HCT116 (cell line): ENCODE measurements at regions not wholly inside any gene's neighbourhood (a gene's known extent, or its start where the extent isn't known, plus 50 kb on each side); places are given as distances from the start of the nearest gene placed in this dataset.
A peak's percentile ranks its signal among the peaks of the same experiment; 100 is the strongest.

Experiments used
- ATAC-seq: fragments of 200-7000 bp; cut with Tn5 transposase; 2 replicates; pipeline ENCODE4 v1.9.1; 2020; ENCODE audit warnings: mild to moderate bottlenecking, moderate library complexity
- BruUV-seq: library from RNA; stranded (reverse); fragments of 400-500 nt; replicated peaks from 2 replicates; lab custom pipeline; 2021; lab: Mats Ljungman, UMichigan
- CTCF ChIA-PET: fragments of 300-600 bp; sonication (Branson Sonifier 250); formaldehyde crosslinking; loops from one replicate; lab custom pipeline; 2021; ENCODE audit warnings: antibody characterized with exemption; lab: Charles Lee
- POLR2A ChIA-PET: fragments of 300-600, 350-600 bp; sonication (Branson Sonifier 250); formaldehyde crosslinking; loops from one replicate; lab custom pipeline; 2021; ENCODE audit warnings: antibody characterized with exemption; lab: Charles Lee
- RAD21 ChIA-PET, 2 experiments: fragments of 300-600 bp; sonication (Branson Sonifier 250); formaldehyde crosslinking; loops; one replicate each; lab custom pipeline; 2023; ENCODE audit warnings: low total read pairs in 2 of 2; ENCODE audit not compliant: uncharacterized antibody in 2 of 2, unreplicated experiment in 2 of 2, low non-redundant PET in 1 of 2; lab: Charles Lee
- DNase-seq: peaks from one replicate; pipeline ENCODE4 v3.0.0-alpha.2; 2010; ENCODE audit warnings: low read depth, low spot score
- H2AFZ ChIP-seq: fragments of 200-600 bp; shearing (Covaris generic), sonication (generic); 2 replicates; pipeline ENCODE4 v1.6.1; 2017; ENCODE audit warnings: low read depth, mixed run types, mixed read lengths, antibody characterized with exemption, low read length; ENCODE audit not compliant: poor library complexity, severe bottlenecking
- H3K27ac ChIP-seq: 2 replicates; pipeline ENCODE4 v1.5.1; 2012; ENCODE audit warnings: low read depth, low read length
- H3K27me3 ChIP-seq: fragments of 200-600 bp; sonication (generic); 2 replicates; pipeline ENCODE4 v1.6.1; 2016; ENCODE audit warnings: mixed run types, low read length, mixed read lengths; ENCODE audit not compliant: insufficient read depth
- H3K36me3 ChIP-seq, 2 experiments: fragments of 200-500 bp in 1 of 2; fragments of 200-600 bp in 1 of 2; sonication (Bioruptor generic) in 1 of 2; sonication (generic) in 1 of 2; 2 replicates each; pipeline versions ENCODE4 v1.5.1 to v1.6.1; 2014 to 2016; ENCODE audit warnings: low read length in 2 of 2, inconsistent platforms in 1 of 2, mixed read lengths in 1 of 2, mixed run types in 1 of 2; ENCODE audit not compliant: insufficient read depth in 2 of 2, control insufficient read depth in 1 of 2
- H3K4me1 ChIP-seq, 2 experiments: fragments of 200-600 bp in 1 of 2; sonication (generic) in 1 of 2; 2 replicates each; pipeline versions ENCODE4 v1.5.1 to v1.6.1; 2012 to 2017; ENCODE audit warnings: low read length in 2 of 2, inconsistent platforms in 1 of 2, mild to moderate bottlenecking in 1 of 2, mixed read lengths in 1 of 2, mixed run types in 1 of 2, moderate library complexity in 1 of 2; ENCODE audit not compliant: insufficient read depth in 2 of 2, control insufficient read depth in 1 of 2
- H3K4me2 ChIP-seq: fragments of 200-600 bp; sonication (generic); 2 replicates; pipeline ENCODE4 v1.6.1; 2017; ENCODE audit warnings: mixed run types, low read length, mixed read lengths
- H3K4me3 ChIP-seq, 2 experiments: fragments of 200-600 bp in 1 of 2; sonication (generic) in 1 of 2; replicated peaks in 1 of 2; 2 replicates each; pipeline ENCODE4 v1.5.1; 2011 to 2016; ENCODE audit warnings: low read length in 2 of 2, control low read depth in 1 of 2, low read depth in 1 of 2, mild to moderate bottlenecking in 1 of 2, mixed read lengths in 1 of 2, mixed run types in 1 of 2
- H3K79me2 ChIP-seq: fragments of 200-600 bp; sonication (generic); 2 replicates; pipeline ENCODE4 v1.6.1; 2017; ENCODE audit warnings: mild to moderate bottlenecking, mixed run types, low read length, moderate library complexity, mixed read lengths; ENCODE audit not compliant: insufficient read depth
- H3K9ac ChIP-seq: fragments of 200-600 bp; sonication (generic); 2 replicates; pipeline ENCODE4 v1.6.1; 2016; ENCODE audit warnings: low read length, mixed read lengths
- H3K9me2 ChIP-seq: fragments of 200-600 bp; sonication (generic), shearing (Covaris generic); 2 replicates; pipeline ENCODE4 v1.6.1; 2017; ENCODE audit warnings: mixed run types, mild to moderate bottlenecking, moderate library complexity; ENCODE audit not compliant: insufficient read depth
- H3K9me3 ChIP-seq, 2 experiments: fragments of 200-500 bp in 1 of 2; fragments of 200-600 bp in 1 of 2; sonication (Bioruptor generic) in 1 of 2; sonication (generic) in 1 of 2; 2 replicates each; pipeline ENCODE4 v1.6.1; 2014 to 2017; ENCODE audit warnings: low read length in 2 of 2, mixed read lengths in 2 of 2, inconsistent platforms in 1 of 2, low read depth in 1 of 2, mild to moderate bottlenecking in 1 of 2, mixed run types in 1 of 2, moderate library complexity in 1 of 2; ENCODE audit not compliant: control insufficient read depth in 1 of 2, insufficient read depth in 1 of 2
- H4K20me1 ChIP-seq: fragments of 200-600 bp; sonication (generic), shearing (Covaris generic); 2 replicates; pipeline ENCODE4 v1.6.1; 2017; ENCODE audit warnings: mixed run types, mild to moderate bottlenecking, moderate library complexity; ENCODE audit not compliant: insufficient read depth
- CBX3 ChIP-seq: IDR thresholded peaks from 2 replicates; pipeline ENCODE4 v1.6.1; 2012; ENCODE audit warnings: low read depth
- EZH2 ChIP-seq: fragments of 200-600 bp; sonication (generic); IDR thresholded peaks from 2 replicates; pipeline ENCODE4 v1.6.1; 2017; ENCODE audit warnings: antibody characterized with exemption, mixed run types
- POLR2A ChIP-seq: IDR thresholded peaks from 2 replicates; pipeline ENCODE4 v1.7.0; 2011; ENCODE audit warnings: borderline replicate concordance; ENCODE audit not compliant: insufficient read depth, insufficient read length; ENCODE audit errors: extremely low read depth
- POLR2AphosphoS5 ChIP-seq: IDR thresholded peaks from 2 replicates; pipeline ENCODE4 v1.6.1; 2011; ENCODE audit warnings: mild to moderate bottlenecking, low read depth, low read length, moderate library complexity
- RAD21 ChIP-seq: IDR thresholded peaks from 2 replicates; pipeline ENCODE4 v1.6.1; 2012; ENCODE audit warnings: low read depth, mild to moderate bottlenecking
- SIN3A ChIP-seq: IDR thresholded peaks from 2 replicates; pipeline ENCODE4 v1.6.1; 2012; ENCODE audit warnings: low read depth
- SP1 ChIP-seq: IDR thresholded peaks from 2 replicates; pipeline ENCODE4 v1.6.1; 2012; ENCODE audit warnings: low read depth
- SRF ChIP-seq: IDR thresholded peaks from 2 replicates; pipeline ENCODE4 v1.6.1; 2012; ENCODE audit warnings: low read depth
- intact Hi-C: fragments of 100-400 bp; cut with micrococcal nuclease; formaldehyde crosslinking; loops from 2 replicates; pipeline ENCODE4 v1.10.0; 2022
- TF ChIP-seq, protein P1 (sequence below), 3 experiments: fragments of 200-600 bp in 1 of 3; sonication (generic) in 1 of 3; IDR thresholded peaks in 2 of 3; conservative IDR thresholded peaks in 1 of 3; 2 replicates each; pipeline ENCODE4 v1.5.1; 2012 to 2017; ENCODE audit warnings: low read depth in 2 of 3, low read length in 2 of 3, antibody characterized with exemption in 1 of 3, borderline replicate concordance in 1 of 3, control low read depth in 1 of 3, mild to moderate bottlenecking in 1 of 3, mixed read lengths in 1 of 3, mixed run types in 1 of 3, moderate library complexity in 1 of 3; ENCODE audit not compliant: insufficient read depth in 1 of 3
- TF ChIP-seq, protein P2 (sequence below): IDR thresholded peaks from 2 replicates; pipeline ENCODE4 v1.6.1; 2011; ENCODE audit warnings: mild to moderate bottlenecking, low read length, moderate library complexity; ENCODE audit not compliant: insufficient replicate concordance; ENCODE audit errors: extremely low read depth
- TF ChIP-seq, protein P3 (sequence below): IDR thresholded peaks from 2 replicates; pipeline ENCODE4 v1.6.1; 2012

DNA sequence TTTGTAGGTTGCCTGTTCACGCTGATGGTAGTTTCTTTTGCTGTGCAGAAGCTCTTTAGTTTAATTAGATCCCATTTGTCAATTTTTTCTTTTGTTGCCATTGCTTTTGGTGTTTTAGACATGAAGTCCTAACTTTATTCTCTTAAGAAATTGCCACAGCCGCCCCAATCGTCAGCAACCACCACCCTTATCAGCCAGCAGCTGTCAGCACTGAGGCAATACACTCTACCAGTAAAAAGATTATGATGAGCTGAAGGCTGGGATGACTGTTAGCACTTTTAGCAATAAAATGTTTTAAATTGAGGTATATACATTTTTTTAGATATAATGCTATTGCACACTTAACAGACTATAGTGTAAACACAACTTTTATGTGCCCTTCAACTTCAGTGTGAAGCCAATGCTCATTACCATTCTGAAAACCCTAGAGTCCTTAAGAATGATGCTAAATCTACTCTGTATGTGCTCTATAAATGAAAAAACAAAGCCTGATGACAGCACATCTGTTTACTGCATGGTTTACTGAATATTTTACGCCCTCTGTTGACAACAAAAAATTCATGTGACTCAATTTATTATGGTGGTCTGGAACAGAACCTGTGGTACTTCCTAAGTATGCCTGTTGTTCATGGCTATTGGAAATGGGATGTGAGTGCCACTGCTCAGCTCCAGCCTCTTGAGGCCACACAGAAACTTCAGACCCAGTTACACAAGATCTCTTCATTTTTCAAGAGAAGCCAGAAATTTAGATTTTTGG, 197.4 kb downstream of the DUSP6 start:
- no TSS peak for BruUV-seq
- Histone ChIP-seq H3K4me3 (no peak overlapping the region), H3K4me1 (peaks cover 0 to 4% of the 10 kb centered on the region in 2 experiments; a peak in 1 of 4 replicates), H3K36me3 (no peaks in the 10 kb centered on the region), H4K20me1 (no peaks in the 10 kb centered on the region), H3K27me3 (no peaks in the 10 kb centered on the region), H3K27ac (no peak overlapping the region), H3K9ac (no peak overlapping the region), H3K79me2 (no peaks in the 10 kb centered on the region), H2AFZ (no peak overlapping the region), H3K9me3 (no peaks in the 10 kb centered on the region), H3K9me2 (no peaks in the 10 kb centered on the region), H3K4me2 (no peak overlapping the region)
- intact Hi-C loops = loop anchor here (10.0 kb wide), 1 partner anchor 190 kb away; no protein-coding TSS in a partner anchor
- DNase-seq (no peak), ATAC-seq (no peak; the same call in 1 of the 2 replicates)
- no peak for TF ChIP-seq POLR2A
- peak; percentile 11 for TF ChIP-seq RAD21
- TF ChIP-seq, protein P1, sequence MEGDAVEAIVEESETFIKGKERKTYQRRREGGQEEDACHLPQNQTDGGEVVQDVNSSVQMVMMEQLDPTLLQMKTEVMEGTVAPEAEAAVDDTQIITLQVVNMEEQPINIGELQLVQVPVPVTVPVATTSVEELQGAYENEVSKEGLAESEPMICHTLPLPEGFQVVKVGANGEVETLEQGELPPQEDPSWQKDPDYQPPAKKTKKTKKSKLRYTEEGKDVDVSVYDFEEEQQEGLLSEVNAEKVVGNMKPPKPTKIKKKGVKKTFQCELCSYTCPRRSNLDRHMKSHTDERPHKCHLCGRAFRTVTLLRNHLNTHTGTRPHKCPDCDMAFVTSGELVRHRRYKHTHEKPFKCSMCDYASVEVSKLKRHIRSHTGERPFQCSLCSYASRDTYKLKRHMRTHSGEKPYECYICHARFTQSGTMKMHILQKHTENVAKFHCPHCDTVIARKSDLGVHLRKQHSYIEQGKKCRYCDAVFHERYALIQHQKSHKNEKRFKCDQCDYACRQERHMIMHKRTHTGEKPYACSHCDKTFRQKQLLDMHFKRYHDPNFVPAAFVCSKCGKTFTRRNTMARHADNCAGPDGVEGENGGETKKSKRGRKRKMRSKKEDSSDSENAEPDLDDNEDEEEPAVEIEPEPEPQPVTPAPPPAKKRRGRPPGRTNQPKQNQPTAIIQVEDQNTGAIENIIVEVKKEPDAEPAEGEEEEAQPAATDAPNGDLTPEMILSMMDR (IDR thresholded peaks at IDR 0.05 in 2 of 3, conservative IDR thresholded peaks at IDR 0.05 in 1 of 3; ENCODE audit: borderline replicate concordance in 1 of 3, insufficient read depth in 1 of 3, low read depth in 2 of 3, low read length in 2 of 3) = 0 out of 6 replicates have a peak, but pooled peaks of 1 of the 3 experiments have one; percentile 12
- no peak for TF ChIP-seq SIN3A
- no peak for TF ChIP-seq SP1
- RAD21 ChIA-PET = interaction anchor here in 1 of 2 experiments (1.0 kb wide), 1 partner anchor 199 kb away, joined by 3 read pairs; no protein-coding TSS in a partner anchor
- CTCF ChIA-PET = no interaction called here
- POLR2A ChIA-PET = no interaction called here

DNA sequence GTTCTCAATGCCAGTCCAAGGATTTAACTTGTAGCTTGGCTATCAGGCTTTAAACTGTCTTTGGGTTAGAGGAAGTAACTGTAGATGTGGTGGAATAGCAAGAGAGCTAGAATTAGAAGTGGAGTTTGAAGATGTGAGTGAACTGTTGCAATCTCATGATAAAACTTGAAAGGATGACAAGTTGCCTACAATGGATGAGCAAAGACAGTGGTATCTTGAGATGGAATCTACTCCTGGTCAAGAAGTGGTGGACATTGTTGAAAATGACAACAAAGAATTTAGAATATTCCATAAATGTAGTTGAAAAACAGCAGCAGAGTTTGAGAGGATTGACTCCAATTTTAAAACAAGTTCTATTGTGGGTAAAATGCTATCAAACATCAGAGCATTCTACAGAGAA, 199.0 kb downstream of the DUSP6 start:
- H2AFZ ChIP-seq = no peak overlapping the region
- ChIA-PET POLR2A (no interaction called here), RAD21 (no interaction called here), CTCF (no interaction called here)
- no peaks in the 10 kb centered on the region for H3K9me3 ChIP-seq
- no peak overlapping the region for H3K4me3 ChIP-seq
- ATAC-seq (no peak), DNase-seq (no peak)
- H3K9ac ChIP-seq = no peak overlapping the region
- no peaks in the 10 kb centered on the region for H3K9me2 ChIP-seq
- H3K4me1 ChIP-seq = peaks cover 0 to 4% of the 10 kb centered on the region in 2 experiments; a peak in 1 of 4 replicates
- H4K20me1 ChIP-seq = no peaks in the 10 kb centered on the region
- no peaks in the 10 kb centered on the region for H3K36me3 ChIP-seq
- intact Hi-C loops = loop anchor here (10.0 kb wide), 1 partner anchor 191 kb away; no protein-coding TSS in a partner anchor
- no peaks in the 10 kb centered on the region for H3K79me2 ChIP-seq
- no peak overlapping the region for H3K27ac ChIP-seq
- no peak overlapping the region for H3K4me2 ChIP-seq
- H3K27me3 ChIP-seq = no peaks in the 10 kb centered on the region
- no TSS peak for BruUV-seq
- TF ChIP-seq EZH2 = no peak
- no peak for TF ChIP-seq CBX3
- TF ChIP-seq SIN3A = no peak
- no peak for TF ChIP-seq RAD21
- TF ChIP-seq SRF = no peak
- TF ChIP-seq SP1 = no peak
- no peak for TF ChIP-seq POLR2AphosphoS5
- TF ChIP-seq, protein P2, sequence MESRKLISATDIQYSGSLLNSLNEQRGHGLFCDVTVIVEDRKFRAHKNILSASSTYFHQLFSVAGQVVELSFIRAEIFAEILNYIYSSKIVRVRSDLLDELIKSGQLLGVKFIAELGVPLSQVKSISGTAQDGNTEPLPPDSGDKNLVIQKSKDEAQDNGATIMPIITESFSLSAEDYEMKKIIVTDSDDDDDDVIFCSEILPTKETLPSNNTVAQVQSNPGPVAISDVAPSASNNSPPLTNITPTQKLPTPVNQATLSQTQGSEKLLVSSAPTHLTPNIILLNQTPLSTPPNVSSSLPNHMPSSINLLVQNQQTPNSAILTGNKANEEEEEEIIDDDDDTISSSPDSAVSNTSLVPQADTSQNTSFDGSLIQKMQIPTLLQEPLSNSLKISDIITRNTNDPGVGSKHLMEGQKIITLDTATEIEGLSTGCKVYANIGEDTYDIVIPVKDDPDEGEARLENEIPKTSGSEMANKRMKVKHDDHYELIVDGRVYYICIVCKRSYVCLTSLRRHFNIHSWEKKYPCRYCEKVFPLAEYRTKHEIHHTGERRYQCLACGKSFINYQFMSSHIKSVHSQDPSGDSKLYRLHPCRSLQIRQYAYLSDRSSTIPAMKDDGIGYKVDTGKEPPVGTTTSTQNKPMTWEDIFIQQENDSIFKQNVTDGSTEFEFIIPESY = no peak
- TF ChIP-seq, protein P3, sequence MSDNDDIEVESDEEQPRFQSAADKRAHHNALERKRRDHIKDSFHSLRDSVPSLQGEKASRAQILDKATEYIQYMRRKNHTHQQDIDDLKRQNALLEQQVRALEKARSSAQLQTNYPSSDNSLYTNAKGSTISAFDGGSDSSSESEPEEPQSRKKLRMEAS = no peak
